ENCODE measurements at regions not wholly inside any gene's neighbourhood (a gene's known extent, or its start where the extent isn't known, plus 50 kb on each side); places are given as distances from the start of the nearest gene placed in this dataset.

DNA sequence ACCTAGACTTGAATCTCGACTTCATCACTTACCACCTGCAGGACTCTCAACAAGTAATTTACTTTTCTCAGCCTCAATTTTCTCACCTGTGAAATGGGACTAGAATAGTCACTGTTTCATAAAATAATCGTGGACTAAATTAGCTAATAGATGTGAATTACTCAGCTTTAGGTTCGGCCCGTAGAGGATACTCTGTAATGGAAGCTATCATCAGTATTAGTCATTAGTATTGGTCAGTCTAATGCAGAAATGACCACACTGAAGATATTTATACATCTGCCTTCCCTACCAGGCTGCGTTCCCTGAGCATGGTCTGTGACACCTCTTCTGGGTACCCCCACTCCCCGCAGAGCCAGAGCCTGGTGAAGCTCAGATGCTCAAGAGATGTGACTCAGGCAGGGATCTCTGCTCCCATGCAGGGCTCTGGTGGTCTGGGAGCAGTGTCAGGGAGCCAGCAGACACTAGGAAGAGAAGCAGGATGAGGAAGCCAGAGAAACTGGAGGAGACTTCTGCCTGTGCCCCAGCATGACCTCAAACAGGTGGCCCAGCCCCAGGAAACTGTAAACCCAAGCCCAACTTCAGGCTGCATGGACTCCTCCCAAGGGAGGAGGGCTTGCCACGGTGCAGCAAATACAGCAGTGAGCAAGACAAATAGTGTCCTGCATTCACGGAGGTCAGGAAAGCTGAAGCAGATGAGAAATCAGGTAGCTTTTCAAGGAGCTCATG is 88.0 kb upstream of the E2F8 start:
- TF ChIP-seq, protein P1, sequence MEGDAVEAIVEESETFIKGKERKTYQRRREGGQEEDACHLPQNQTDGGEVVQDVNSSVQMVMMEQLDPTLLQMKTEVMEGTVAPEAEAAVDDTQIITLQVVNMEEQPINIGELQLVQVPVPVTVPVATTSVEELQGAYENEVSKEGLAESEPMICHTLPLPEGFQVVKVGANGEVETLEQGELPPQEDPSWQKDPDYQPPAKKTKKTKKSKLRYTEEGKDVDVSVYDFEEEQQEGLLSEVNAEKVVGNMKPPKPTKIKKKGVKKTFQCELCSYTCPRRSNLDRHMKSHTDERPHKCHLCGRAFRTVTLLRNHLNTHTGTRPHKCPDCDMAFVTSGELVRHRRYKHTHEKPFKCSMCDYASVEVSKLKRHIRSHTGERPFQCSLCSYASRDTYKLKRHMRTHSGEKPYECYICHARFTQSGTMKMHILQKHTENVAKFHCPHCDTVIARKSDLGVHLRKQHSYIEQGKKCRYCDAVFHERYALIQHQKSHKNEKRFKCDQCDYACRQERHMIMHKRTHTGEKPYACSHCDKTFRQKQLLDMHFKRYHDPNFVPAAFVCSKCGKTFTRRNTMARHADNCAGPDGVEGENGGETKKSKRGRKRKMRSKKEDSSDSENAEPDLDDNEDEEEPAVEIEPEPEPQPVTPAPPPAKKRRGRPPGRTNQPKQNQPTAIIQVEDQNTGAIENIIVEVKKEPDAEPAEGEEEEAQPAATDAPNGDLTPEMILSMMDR (IDR thresholded peaks at IDR 0.05), result no peak
- TF ChIP-seq POLR2A (IDR thresholded peaks at IDR 0.05), result no peak
